HEK293 (cell line): ENCODE measurements at regions not wholly inside any gene's neighbourhood (a gene's known extent, or its start where the extent isn't known, plus 50 kb on each side); places are given as distances from the start of the nearest gene placed in this dataset.

Experiments
- CTCF ChIA-PET: fragments of 350-600 bp; formaldehyde crosslinking; extraction: SDS; loops from one replicate; lab custom pipeline; 2021; ENCODE audit warnings: antibody characterized with exemption; lab: Yijun Ruan, JAX
- POLR2A ChIA-PET: fragments of 300-600 bp; formaldehyde crosslinking; extraction: SDS; loops from one replicate; lab custom pipeline; 2020; ENCODE audit warnings: antibody characterized with exemption, inconsistent platforms; lab: Yijun Ruan, JAX
- H3K27ac ChIP-seq: fragments of 200-500 bp; sonication (Bioruptor generic); 2 replicates; pipeline ENCODE4 v1.5.1; 2014; ENCODE audit warnings: low read depth, low read length, control low read depth, inconsistent platforms; ENCODE audit errors: extremely low read depth
- H3K36me3 ChIP-seq, 2 experiments: fragments of 200-500 bp in 1 of 2; sonication (Bioruptor generic) in 1 of 2; 1 replicate in 1 of 2; 2 replicates in 1 of 2; pipeline ENCODE4 v1.5.1; 2014 to 2017; ENCODE audit warnings: inconsistent platforms in 2 of 2, low read length in 2 of 2; ENCODE audit not compliant: control insufficient read depth in 2 of 2, insufficient read depth in 1 of 2
- H3K4me1 ChIP-seq: fragments of 200-500 bp; sonication (Bioruptor generic); 2 replicates; pipeline ENCODE4 v1.5.1; 2014; ENCODE audit warnings: mild to moderate bottlenecking, low read length, inconsistent platforms; ENCODE audit not compliant: control insufficient read depth, insufficient read depth
- H3K4me3 ChIP-seq: 2 replicates; pipeline ENCODE4 v1.5.1; 2011; ENCODE audit warnings: low read depth, mild to moderate bottlenecking, control low read depth, low read length, moderate library complexity
- H3K9me3 ChIP-seq: fragments of 200-500 bp; sonication (Bioruptor generic); 2 replicates; pipeline ENCODE4 v1.5.1; 2014; ENCODE audit warnings: low read depth, low read length, inconsistent platforms; ENCODE audit not compliant: control insufficient read depth, insufficient read depth
- GLI2 ChIP-seq: fragments of 450-650 bp; formaldehyde crosslinking; IDR thresholded peaks from 2 replicates; pipeline ENCODE4; 2017; ENCODE audit warnings: missing biosample characterization, missing genetic modification characterization, low read depth, borderline replicate concordance
- KLF7 ChIP-seq: fragments of 450-650 bp; formaldehyde crosslinking; IDR thresholded peaks from 2 replicates; pipeline ENCODE4 v1.5.1; 2016; ENCODE audit warnings: missing biosample characterization, missing genetic modification characterization, borderline replicate concordance
- SETDB1 ChIP-seq: IDR thresholded peaks from one replicate; pipeline ENCODE4 v1.6.1; 2017; ENCODE audit warnings: mild to moderate bottlenecking, low read length, moderate library complexity, mixed read lengths; ENCODE audit not compliant: insufficient read length
- SP3 ChIP-seq: fragments of 450-650 bp; formaldehyde crosslinking; IDR thresholded peaks from 2 replicates; pipeline ENCODE4 v1.5.1; 2016; ENCODE audit warnings: missing biosample characterization, missing genetic modification characterization
- SP7 ChIP-seq: fragments of 450-650 bp; formaldehyde crosslinking; IDR thresholded peaks from 2 replicates; pipeline ENCODE4 v1.5.1; 2016; ENCODE audit warnings: missing biosample characterization, missing genetic modification characterization
- WT1 ChIP-seq: fragments of 450-650 bp; formaldehyde crosslinking; IDR thresholded peaks from 2 replicates; pipeline ENCODE4 v1.5.1; 2016; ENCODE audit warnings: missing biosample characterization, missing genetic modification characterization
- YY1 ChIP-seq: fragments of 450-650 bp; formaldehyde crosslinking; IDR thresholded peaks from 2 replicates; pipeline ENCODE4 v1.5.1; 2018; ENCODE audit warnings: missing biosample characterization, missing genetic modification characterization
- ZFP3 ChIP-seq: fragments of 450-650 bp; formaldehyde crosslinking; IDR thresholded peaks from 2 replicates; pipeline ENCODE4 v1.5.1; 2016; ENCODE audit warnings: low read depth, missing biosample characterization, missing genetic modification characterization
- ZFP69B ChIP-seq: fragments of 450-650 bp; formaldehyde crosslinking; IDR thresholded peaks from 2 replicates; pipeline ENCODE4 v1.5.1; 2016; ENCODE audit warnings: missing biosample characterization, missing genetic modification characterization
- ZNF157 ChIP-seq: fragments of 450-650 bp; formaldehyde crosslinking; IDR thresholded peaks from 2 replicates; pipeline ENCODE4 v1.5.1; 2016; ENCODE audit warnings: missing biosample characterization, missing genetic modification characterization
- ZNF184 ChIP-seq: fragments of 450-650 bp; IDR thresholded peaks from 2 replicates; pipeline ENCODE4 v1.5.1; 2018; ENCODE audit warnings: missing biosample characterization, mild to moderate bottlenecking, missing genetic modification characterization
- ZNF280C ChIP-seq: fragments of 450-650 bp; formaldehyde crosslinking; IDR thresholded peaks from 2 replicates; pipeline ENCODE4 v1.5.1; 2016; ENCODE audit warnings: missing biosample characterization, missing genetic modification characterization
- ZNF302 ChIP-seq: fragments of 450-650 bp; formaldehyde crosslinking; IDR thresholded peaks from 2 replicates; pipeline ENCODE4 v1.5.1; 2016; ENCODE audit warnings: missing biosample characterization, missing genetic modification characterization, low read depth
- ZNF324 ChIP-seq: fragments of 450-650 bp; formaldehyde crosslinking; IDR thresholded peaks from 2 replicates; pipeline ENCODE4 v1.5.1; 2016; ENCODE audit warnings: missing biosample characterization, missing genetic modification characterization
- ZNF561 ChIP-seq: fragments of 450-650 bp; IDR thresholded peaks from 2 replicates; pipeline ENCODE4 v1.5.1; 2018; ENCODE audit warnings: missing biosample characterization, missing genetic modification characterization, borderline replicate concordance
- ZNF585B ChIP-seq: fragments of 450-650 bp; formaldehyde crosslinking; IDR thresholded peaks from 2 replicates; pipeline ENCODE4 v1.5.1; 2016; ENCODE audit warnings: missing biosample characterization, missing genetic modification characterization
- ZNF626 ChIP-seq: fragments of 450-650 bp; sonication (Bioruptor Pico); formaldehyde crosslinking; IDR thresholded peaks from 2 replicates; pipeline ENCODE4 v1.5.1; 2018; ENCODE audit warnings: missing biosample characterization, missing genetic modification characterization, inconsistent platforms
- ZNF658 ChIP-seq: fragments of 450-650 bp; formaldehyde crosslinking; IDR thresholded peaks from 2 replicates; pipeline ENCODE4; 2016; ENCODE audit warnings: missing biosample characterization, missing genetic modification characterization
- ZNF664 ChIP-seq: fragments of 450-650 bp; formaldehyde crosslinking; IDR thresholded peaks from 2 replicates; pipeline ENCODE4 v1.5.1; 2016; ENCODE audit warnings: missing biosample characterization, missing genetic modification characterization
- TF ChIP-seq, protein P1 (sequence below): fragments of 450-650 bp; formaldehyde crosslinking; IDR thresholded peaks from 2 replicates; pipeline ENCODE4 v1.5.1; 2016; ENCODE audit warnings: missing biosample characterization, missing genetic modification characterization
- TF ChIP-seq, protein P2 (sequence below): fragments of 450-650 bp; formaldehyde crosslinking; IDR thresholded peaks from 2 replicates; pipeline ENCODE4 v1.5.1; 2016; ENCODE audit warnings: missing biosample characterization, missing genetic modification characterization
- TF ChIP-seq, protein P3 (sequence below): fragments of 450-650 bp; formaldehyde crosslinking; IDR thresholded peaks from 2 replicates; pipeline ENCODE4 v1.5.1; 2016; ENCODE audit warnings: missing biosample characterization, missing genetic modification characterization, borderline replicate concordance

DNA sequence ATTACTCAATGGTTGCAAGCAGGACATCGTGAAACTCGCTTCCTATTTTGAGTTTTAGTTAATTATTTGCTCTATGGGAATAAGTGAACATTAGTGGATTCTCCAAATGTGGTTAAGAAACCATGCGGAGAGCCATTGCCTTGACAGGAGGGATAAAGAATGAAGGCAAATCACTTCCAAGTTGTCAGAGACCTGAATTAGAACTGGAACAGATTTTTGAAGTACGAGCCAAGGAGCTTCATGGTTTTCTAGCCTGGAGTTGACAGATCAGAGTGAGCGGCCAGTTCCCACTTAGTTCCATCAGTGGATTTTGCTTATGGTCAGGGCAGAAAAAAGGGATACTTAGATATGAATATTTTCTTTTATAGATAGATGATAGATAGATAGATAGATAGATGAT, 171.4 kb upstream of the CDH10 start (continued):
- TF ChIP-seq, protein P1, sequence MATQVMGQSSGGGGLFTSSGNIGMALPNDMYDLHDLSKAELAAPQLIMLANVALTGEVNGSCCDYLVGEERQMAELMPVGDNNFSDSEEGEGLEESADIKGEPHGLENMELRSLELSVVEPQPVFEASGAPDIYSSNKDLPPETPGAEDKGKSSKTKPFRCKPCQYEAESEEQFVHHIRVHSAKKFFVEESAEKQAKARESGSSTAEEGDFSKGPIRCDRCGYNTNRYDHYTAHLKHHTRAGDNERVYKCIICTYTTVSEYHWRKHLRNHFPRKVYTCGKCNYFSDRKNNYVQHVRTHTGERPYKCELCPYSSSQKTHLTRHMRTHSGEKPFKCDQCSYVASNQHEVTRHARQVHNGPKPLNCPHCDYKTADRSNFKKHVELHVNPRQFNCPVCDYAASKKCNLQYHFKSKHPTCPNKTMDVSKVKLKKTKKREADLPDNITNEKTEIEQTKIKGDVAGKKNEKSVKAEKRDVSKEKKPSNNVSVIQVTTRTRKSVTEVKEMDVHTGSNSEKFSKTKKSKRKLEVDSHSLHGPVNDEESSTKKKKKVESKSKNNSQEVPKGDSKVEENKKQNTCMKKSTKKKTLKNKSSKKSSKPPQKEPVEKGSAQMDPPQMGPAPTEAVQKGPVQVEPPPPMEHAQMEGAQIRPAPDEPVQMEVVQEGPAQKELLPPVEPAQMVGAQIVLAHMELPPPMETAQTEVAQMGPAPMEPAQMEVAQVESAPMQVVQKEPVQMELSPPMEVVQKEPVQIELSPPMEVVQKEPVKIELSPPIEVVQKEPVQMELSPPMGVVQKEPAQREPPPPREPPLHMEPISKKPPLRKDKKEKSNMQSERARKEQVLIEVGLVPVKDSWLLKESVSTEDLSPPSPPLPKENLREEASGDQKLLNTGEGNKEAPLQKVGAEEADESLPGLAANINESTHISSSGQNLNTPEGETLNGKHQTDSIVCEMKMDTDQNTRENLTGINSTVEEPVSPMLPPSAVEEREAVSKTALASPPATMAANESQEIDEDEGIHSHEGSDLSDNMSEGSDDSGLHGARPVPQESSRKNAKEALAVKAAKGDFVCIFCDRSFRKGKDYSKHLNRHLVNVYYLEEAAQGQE: no peak
- no peak for TF ChIP-seq SETDB1
- no peak for TF ChIP-seq ZNF302
- no peak for TF ChIP-seq ZNF157
- no peak for TF ChIP-seq GLI2 (tag by site-specific recombination)
- no peak for TF ChIP-seq KLF7 (tag by site-specific recombination)
- no peak for TF ChIP-seq ZNF280C (tag by site-specific recombination)
- TF ChIP-seq, all 188 proteins: peak for 0

- Histone ChIP-seq H3K36me3 (no peaks in the 10 kb centered on the region), H3K9me3 (no peaks in the 10 kb centered on the region), H3K27ac (no peak overlapping the region), H3K4me1 (no peaks in the 10 kb centered on the region), H3K4me3 (no peak overlapping the region)
- TF ChIP-seq ZNF157: no peak
- TF ChIP-seq ZNF626 (tag by site-specific recombination): no peak
- no peak for TF ChIP-seq WT1 (tag by site-specific recombination)
- TF ChIP-seq, protein P2, sequence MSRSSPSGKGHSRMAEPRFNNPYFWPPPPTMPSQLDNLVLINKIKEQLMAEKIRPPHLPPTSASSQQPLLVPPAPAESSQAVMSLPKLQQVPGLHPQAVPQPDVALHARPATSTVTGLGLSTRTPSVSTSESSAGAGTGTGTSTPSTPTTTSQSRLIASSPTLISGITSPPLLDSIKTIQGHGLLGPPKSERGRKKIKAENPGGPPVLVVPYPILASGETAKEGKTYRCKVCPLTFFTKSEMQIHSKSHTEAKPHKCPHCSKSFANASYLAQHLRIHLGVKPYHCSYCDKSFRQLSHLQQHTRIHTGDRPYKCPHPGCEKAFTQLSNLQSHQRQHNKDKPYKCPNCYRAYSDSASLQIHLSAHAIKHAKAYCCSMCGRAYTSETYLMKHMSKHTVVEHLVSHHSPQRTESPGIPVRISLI (tag by site-specific recombination): no peak
- ChIA-PET POLR2A (no interaction called here), CTCF (no interaction called here)
Measured at GRCh38 chr5:24805230-24805629, 160.5 kb upstream of the CDH10 start.

- Histone ChIP-seq H3K9me3 (no peaks in the 10 kb centered on the region), H3K4me3 (no peak overlapping the region), H3K27ac (no peak overlapping the region), H3K36me3 (no peaks in the 10 kb centered on the region), H3K4me1 (no peaks in the 10 kb centered on the region)
- POLR2A ChIA-PET: no interaction called here
- CTCF ChIA-PET: no interaction called here
- TF ChIP-seq, protein P3, sequence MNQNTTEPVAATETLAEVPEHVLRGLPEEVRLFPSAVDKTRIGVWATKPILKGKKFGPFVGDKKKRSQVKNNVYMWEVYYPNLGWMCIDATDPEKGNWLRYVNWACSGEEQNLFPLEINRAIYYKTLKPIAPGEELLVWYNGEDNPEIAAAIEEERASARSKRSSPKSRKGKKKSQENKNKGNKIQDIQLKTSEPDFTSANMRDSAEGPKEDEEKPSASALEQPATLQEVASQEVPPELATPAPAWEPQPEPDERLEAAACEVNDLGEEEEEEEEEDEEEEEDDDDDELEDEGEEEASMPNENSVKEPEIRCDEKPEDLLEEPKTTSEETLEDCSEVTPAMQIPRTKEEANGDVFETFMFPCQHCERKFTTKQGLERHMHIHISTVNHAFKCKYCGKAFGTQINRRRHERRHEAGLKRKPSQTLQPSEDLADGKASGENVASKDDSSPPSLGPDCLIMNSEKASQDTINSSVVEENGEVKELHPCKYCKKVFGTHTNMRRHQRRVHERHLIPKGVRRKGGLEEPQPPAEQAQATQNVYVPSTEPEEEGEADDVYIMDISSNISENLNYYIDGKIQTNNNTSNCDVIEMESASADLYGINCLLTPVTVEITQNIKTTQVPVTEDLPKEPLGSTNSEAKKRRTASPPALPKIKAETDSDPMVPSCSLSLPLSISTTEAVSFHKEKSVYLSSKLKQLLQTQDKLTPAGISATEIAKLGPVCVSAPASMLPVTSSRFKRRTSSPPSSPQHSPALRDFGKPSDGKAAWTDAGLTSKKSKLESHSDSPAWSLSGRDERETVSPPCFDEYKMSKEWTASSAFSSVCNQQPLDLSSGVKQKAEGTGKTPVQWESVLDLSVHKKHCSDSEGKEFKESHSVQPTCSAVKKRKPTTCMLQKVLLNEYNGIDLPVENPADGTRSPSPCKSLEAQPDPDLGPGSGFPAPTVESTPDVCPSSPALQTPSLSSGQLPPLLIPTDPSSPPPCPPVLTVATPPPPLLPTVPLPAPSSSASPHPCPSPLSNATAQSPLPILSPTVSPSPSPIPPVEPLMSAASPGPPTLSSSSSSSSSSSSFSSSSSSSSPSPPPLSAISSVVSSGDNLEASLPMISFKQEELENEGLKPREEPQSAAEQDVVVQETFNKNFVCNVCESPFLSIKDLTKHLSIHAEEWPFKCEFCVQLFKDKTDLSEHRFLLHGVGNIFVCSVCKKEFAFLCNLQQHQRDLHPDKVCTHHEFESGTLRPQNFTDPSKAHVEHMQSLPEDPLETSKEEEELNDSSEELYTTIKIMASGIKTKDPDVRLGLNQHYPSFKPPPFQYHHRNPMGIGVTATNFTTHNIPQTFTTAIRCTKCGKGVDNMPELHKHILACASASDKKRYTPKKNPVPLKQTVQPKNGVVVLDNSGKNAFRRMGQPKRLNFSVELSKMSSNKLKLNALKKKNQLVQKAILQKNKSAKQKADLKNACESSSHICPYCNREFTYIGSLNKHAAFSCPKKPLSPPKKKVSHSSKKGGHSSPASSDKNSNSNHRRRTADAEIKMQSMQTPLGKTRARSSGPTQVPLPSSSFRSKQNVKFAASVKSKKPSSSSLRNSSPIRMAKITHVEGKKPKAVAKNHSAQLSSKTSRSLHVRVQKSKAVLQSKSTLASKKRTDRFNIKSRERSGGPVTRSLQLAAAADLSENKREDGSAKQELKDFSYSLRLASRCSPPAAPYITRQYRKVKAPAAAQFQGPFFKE: no peak
- no peak for TF ChIP-seq ZFP69B (tag by site-specific recombination)
- no peak for TF ChIP-seq ZNF658 (tag by site-specific recombination)
- no peak for TF ChIP-seq ZNF585B
- TF ChIP-seq ZNF664 (tag by site-specific recombination): no peak
- TF ChIP-seq ZNF324 (tag by site-specific recombination): no peak
- no peak for TF ChIP-seq YY1 (tag by site-specific recombination)
- no peak for TF ChIP-seq ZFP3 (tag by site-specific recombination)
- no peak for TF ChIP-seq SP3 (tag by site-specific recombination)
- TF ChIP-seq SP7 (tag by site-specific recombination): no peak
- TF ChIP-seq ZNF184 (tag by site-specific recombination): no peak
- TF ChIP-seq ZNF561 (tag by site-specific recombination): no peak
Measured at GRCh38 chr5:24804221-24804681, 159.5 kb upstream of the CDH10 start.
